ENCODE measurements at regions not wholly inside any gene's neighbourhood (a gene's known extent, or its start where the extent isn't known, plus 50 kb on each side); places are given as distances from the start of the nearest gene placed in this dataset.
A peak's percentile ranks its signal among the peaks of the same experiment; 100 is the strongest.

DNA sequence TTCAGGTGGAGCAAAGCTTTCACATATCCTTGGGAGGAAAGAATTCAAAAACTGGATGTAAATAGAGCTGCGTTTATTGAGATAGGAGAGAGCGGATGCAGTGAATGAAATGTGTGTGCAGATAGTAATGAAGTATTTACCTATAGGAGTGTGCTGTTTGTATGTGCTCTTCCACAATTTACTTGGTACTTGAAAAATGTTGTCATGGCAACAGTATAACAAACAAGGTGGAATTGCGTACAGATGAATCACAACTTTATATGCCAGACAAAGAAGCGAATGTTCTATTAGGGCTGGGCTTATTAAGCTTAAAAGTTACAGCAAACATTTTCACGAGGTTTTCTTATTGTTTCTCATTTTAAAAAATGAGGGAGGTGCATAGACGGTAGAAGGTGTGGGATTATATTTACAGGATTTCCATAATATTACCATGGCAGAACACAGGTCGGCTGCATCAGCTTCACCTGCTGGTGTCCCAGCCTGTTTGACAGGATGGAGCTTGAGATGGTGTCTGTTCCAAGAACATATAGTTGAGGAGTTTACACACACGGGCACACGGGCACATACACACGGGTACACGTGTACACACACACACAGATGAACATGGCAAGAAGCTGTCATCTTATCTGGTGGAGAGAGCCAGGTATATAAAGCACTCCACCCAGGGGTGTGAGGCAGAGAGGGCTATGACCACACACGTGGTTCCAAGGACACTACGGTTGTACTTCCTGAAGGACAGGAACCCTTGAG is 155.7 kb downstream of the RMI1 start:
- Histone ChIP-seq H3K4me3 (ENCODE audit: low read depth in 2 of 2, low read length in 1 of 2) (no peak overlapping the region), H3K27ac (ENCODE audit: low read depth in 2 of 2, low read length in 1 of 2) (no peak overlapping the region), H3K4me1 (ENCODE audit: control insufficient read depth in 1 of 2, insufficient read depth in 2 of 2, low read depth in 1 of 2, low read length in 1 of 2) (0 out of 4 replicates have a peak, but pooled peaks cover 0 to 5% of the 10 kb centered on the region in 2 experiments), H3F3A (replicated peaks; ENCODE audit: insufficient read depth) (no peaks in the 10 kb centered on the region), H3K4me2 (no peak overlapping the region), H3K9ac (no peak overlapping the region), H3K36me3 (replicated peaks in 1 of 2; ENCODE audit: control insufficient read depth in 1 of 2, insufficient read depth in 2 of 2, low read length in 1 of 2) (no peaks in the 10 kb centered on the region), H3K9me3 (no peaks in the 10 kb centered on the region), H4K20me1 (ENCODE audit: insufficient read depth) (no peaks in the 10 kb centered on the region), H2AFZ (ENCODE audit: low read depth) (0 out of 2 replicates have a peak overlapping the region, but pooled peaks have one; percentile 29), H3K27me3 (ENCODE audit: insufficient read depth) (no peaks in the 10 kb centered on the region), H3K9me2 (no peaks in the 10 kb centered on the region), H3K79me2 (ENCODE audit: insufficient read depth) (no peaks in the 10 kb centered on the region)
- 63% methylated on average over 13 of the region's 13 CpGs for WGBS (ENCODE audit: low lambda C conversion rate)
- no peak for TF ChIP-seq TAF1 (IDR thresholded peaks at IDR 0.05; ENCODE audit: borderline replicate concordance, low read depth, low read length)
- no peak for TF ChIP-seq USF2 (IDR thresholded peaks at IDR 0.05; ENCODE audit: borderline replicate concordance, low read depth, low read length)
- no peak for TF ChIP-seq POLR2AphosphoS5 (IDR thresholded peaks at IDR 0.05; ENCODE audit: low read depth, low read length)
- no peak for TF ChIP-seq FOXM1 (IDR thresholded peaks at IDR 0.05; ENCODE audit: low read depth)
- no peak for TF ChIP-seq CHD2 (IDR thresholded peaks at IDR 0.05; ENCODE audit: low read length, partially characterized antibody)
- TF ChIP-seq MAX (IDR thresholded peaks at IDR 0.05; ENCODE audit: low read depth) = no peak
- no peak for TF ChIP-seq TEAD4 (IDR thresholded peaks at IDR 0.05; ENCODE audit: borderline replicate concordance, insufficient read depth)
- TF ChIP-seq SIN3A (IDR thresholded peaks at IDR 0.05; ENCODE audit: borderline replicate concordance, low read depth, low read length) = no peak
- TF ChIP-seq EZH2phosphoT487 (IDR thresholded peaks at IDR 0.05; ENCODE audit: borderline replicate concordance, low read depth) = no peak
- no peak for TF ChIP-seq MEF2A (IDR thresholded peaks at IDR 0.05; ENCODE audit: borderline replicate concordance, low read depth)
- TF ChIP-seq EP300 (IDR thresholded peaks at IDR 0.05; ENCODE audit: borderline replicate concordance in 1 of 2, low read depth in 1 of 2, low read length in 1 of 2) = no peak
- no peak for TF ChIP-seq FOXJ3 (CRISPR knock-in tag; IDR thresholded peaks at IDR 0.05)
- no peak for TF ChIP-seq GATA2 (CRISPR knock-in tag; IDR thresholded peaks at IDR 0.05)
- TF ChIP-seq MXI1 (IDR thresholded peaks at IDR 0.05; ENCODE audit: low read depth, low read length) = no peak
- TF ChIP-seq USF1 (IDR thresholded peaks at IDR 0.05; ENCODE audit: borderline replicate concordance, low read depth) = no peak
- TF ChIP-seq, protein P1, sequence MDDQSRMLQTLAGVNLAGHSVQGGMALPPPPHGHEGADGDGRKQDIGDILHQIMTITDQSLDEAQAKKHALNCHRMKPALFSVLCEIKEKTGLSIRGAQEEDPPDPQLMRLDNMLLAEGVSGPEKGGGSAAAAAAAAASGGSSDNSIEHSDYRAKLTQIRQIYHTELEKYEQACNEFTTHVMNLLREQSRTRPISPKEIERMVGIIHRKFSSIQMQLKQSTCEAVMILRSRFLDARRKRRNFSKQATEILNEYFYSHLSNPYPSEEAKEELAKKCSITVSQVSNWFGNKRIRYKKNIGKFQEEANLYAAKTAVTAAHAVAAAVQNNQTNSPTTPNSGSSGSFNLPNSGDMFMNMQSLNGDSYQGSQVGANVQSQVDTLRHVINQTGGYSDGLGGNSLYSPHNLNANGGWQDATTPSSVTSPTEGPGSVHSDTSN (IDR thresholded peaks at IDR 0.05) = no peak
- CTCF ChIA-PET = interaction anchor here (0.8 to 2.7 kb wide), 3 partner anchors 12 to 37 kb away, joined by 3 to 11 read pairs (median 4); no protein-coding TSS in a partner anchor
- POLR2A ChIA-PET = no interaction called here
- no peak for DNase-seq

Measured in SK-N-SH (cell line).